AG04450 (cell line): ENCODE measurements at regions not wholly inside any gene's neighbourhood (a gene's known extent, or its start where the extent isn't known, plus 50 kb on each side); places are given as distances from the start of the nearest gene placed in this dataset.

ENCODE experiments used
- CTCF ChIA-PET: fragments of 300-600, 350-600 bp; formaldehyde crosslinking; extraction: SDS; loops from one replicate; lab custom pipeline; 2022; ENCODE audit warnings: antibody characterized with exemption, inconsistent platforms; lab: Charles Lee
- POLR2A ChIA-PET: fragments of 350-600 bp; formaldehyde crosslinking; extraction: SDS; loops from one replicate; lab custom pipeline; 2021; ENCODE audit warnings: antibody characterized with exemption, inconsistent platforms; lab: Yijun Ruan, JAX
- DNase-seq: peaks from one replicate; pipeline ENCODE4 v3.0.0-alpha.2; 2011; ENCODE audit warnings: low read depth, low spot score
- H3K27ac ChIP-seq: one replicate; pipeline ENCODE4 v1.5.1; 2012; ENCODE audit warnings: low read depth, low read length, control low read depth
- H3K27me3 ChIP-seq: one replicate; pipeline ENCODE4 v1.6.0; 2012; ENCODE audit warnings: low read length; ENCODE audit not compliant: control insufficient read depth, insufficient read depth
- H3K4me3 ChIP-seq: 2 replicates; pipeline ENCODE4 v1.5.1; 2011; ENCODE audit warnings: mild to moderate bottlenecking, low read depth, low read length, control low read depth
- H3K9me3 ChIP-seq: 2 replicates; pipeline ENCODE4 v1.5.1; 2012; ENCODE audit warnings: low read length; ENCODE audit not compliant: control insufficient read depth, insufficient read depth
- TF ChIP-seq, protein P1 (sequence below): IDR thresholded peaks from 2 replicates; pipeline ENCODE4 v1.5.1; 2011; ENCODE audit warnings: low read depth, low read length, control low read depth, inconsistent platforms

DNA sequence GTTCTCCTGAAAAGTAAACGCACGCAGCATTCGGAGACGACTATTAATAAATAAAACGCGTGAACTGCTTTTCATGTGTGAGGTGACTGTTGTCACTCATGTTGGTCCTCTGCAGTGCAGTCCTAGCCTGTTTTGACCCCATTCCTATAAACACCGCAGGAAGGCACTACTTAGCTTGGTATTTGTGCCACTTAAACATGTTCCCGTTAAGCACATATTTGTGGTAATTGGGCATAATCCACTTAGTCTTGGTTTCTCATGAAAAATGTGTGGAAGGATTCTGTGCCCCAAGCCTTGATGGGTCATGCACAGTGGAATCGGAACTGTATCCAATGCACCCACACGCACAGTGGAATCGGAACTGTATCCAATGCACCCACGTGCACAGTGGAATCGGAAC is 313.9 kb downstream of the THBS2 start:
- no peak overlapping the region for H3K4me3 ChIP-seq
- no peak overlapping the region for H3K27ac ChIP-seq
- no peaks in the 10 kb centered on the region; the same call in 1 of the 2 replicates for H3K9me3 ChIP-seq
- peaks cover 14% of the 10 kb centered on the region for H3K27me3 ChIP-seq
- no peak for DNase-seq
- TF ChIP-seq, protein P1, sequence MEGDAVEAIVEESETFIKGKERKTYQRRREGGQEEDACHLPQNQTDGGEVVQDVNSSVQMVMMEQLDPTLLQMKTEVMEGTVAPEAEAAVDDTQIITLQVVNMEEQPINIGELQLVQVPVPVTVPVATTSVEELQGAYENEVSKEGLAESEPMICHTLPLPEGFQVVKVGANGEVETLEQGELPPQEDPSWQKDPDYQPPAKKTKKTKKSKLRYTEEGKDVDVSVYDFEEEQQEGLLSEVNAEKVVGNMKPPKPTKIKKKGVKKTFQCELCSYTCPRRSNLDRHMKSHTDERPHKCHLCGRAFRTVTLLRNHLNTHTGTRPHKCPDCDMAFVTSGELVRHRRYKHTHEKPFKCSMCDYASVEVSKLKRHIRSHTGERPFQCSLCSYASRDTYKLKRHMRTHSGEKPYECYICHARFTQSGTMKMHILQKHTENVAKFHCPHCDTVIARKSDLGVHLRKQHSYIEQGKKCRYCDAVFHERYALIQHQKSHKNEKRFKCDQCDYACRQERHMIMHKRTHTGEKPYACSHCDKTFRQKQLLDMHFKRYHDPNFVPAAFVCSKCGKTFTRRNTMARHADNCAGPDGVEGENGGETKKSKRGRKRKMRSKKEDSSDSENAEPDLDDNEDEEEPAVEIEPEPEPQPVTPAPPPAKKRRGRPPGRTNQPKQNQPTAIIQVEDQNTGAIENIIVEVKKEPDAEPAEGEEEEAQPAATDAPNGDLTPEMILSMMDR: no peak
- POLR2A ChIA-PET: no interaction called here
- CTCF ChIA-PET: no interaction called here

DNA sequence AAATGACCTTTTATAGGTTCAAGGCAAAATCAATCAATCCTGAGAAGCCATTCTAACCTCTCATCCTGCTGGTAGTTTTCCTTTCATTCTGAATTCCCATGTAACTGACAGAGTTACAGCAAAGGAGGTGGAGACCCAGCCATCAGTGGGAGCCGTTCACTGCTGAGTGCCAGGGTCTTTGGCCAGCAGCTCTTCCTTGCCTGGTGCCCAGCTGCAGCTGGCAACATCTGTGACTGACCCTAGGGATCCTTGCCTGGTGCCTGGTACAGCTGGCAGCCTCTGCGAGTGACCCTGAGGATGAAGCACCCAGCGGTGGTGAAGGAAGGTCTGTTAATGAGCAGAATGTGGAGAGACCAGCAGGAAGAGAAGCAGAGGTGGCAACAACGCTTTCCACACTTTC is 314.6 kb downstream of the THBS2 start:
- POLR2A ChIA-PET: no interaction called here

DNA sequence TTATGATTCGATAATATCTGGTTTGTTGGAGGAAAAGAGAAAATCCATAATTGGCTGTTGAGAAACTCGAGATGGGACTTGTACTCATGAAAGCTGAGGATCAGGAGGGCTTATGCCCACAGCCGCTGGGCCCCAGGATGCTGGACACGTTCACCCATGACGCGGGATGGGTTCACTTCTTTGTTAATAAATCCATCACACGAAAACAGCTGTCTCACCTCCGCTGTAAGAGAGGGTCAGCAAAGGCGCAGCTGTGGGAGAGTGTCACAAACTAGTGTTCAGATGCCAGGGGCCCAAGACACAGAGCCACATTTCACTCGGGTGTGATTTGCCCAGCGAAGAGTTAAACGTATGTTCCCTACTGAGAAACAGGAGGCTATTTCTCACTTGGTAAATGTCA is 315.1 kb downstream of the THBS2 start:
- ChIA-PET POLR2A (no interaction called here), CTCF (no interaction called here)
- no peak overlapping the region for H3K27ac ChIP-seq

More for the DNA sequence above, 314.6 kb downstream of the THBS2 start:
- no peak for DNase-seq
- Histone ChIP-seq H3K27ac (no peak overlapping the region), H3K9me3 (no peaks in the 10 kb centered on the region; the same call in 1 of the 2 replicates), H3K4me3 (no peak overlapping the region), H3K27me3 (peaks cover 14% of the 10 kb centered on the region)
- TF ChIP-seq, protein P1: no peak
- CTCF ChIA-PET: interaction anchor here (0.5 kb wide), 1 partner anchor 79 kb away, joined by 4 read pairs; no protein-coding TSS in a partner anchor

DNA sequence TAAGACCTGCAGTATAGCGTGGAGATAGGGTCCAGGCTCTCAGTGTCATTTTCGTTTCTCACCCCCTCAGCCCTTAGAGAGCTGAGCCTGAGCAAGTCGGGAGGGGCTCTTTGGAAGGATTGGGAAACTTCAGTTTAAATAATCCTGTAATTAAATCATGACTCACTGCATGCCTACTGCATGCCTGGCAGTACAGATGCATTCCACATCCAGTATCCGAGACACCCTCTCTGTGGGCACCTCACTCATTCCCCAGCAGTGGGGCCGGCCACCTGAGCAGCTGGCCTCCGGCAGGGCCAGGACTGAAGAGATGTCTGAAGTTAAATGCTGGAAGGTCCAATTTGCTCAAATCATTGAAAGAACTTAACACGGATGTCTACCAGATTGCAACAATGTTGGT is 316.6 kb downstream of the THBS2 start:
- CTCF ChIA-PET: interaction anchor here (1.3 kb wide), 1 partner anchor 43 kb away, joined by 5 read pairs; no protein-coding TSS in a partner anchor
- H3K27me3 ChIP-seq: peaks cover 6% of the 10 kb centered on the region
- TF ChIP-seq, protein P1: no peak
- no peak overlapping the region for H3K4me3 ChIP-seq
- DNase-seq: no peak
- POLR2A ChIA-PET: no interaction called here
- peaks cover 10% of the 10 kb centered on the region for H3K9me3 ChIP-seq
- H3K27ac ChIP-seq: no peak overlapping the region

More for the DNA sequence above, 315.1 kb downstream of the THBS2 start:
- Histone ChIP-seq H3K4me3 (no peak overlapping the region), H3K9me3 (no peaks in the 10 kb centered on the region; the same call in 1 of the 2 replicates), H3K27me3 (peaks cover 14% of the 10 kb centered on the region)
- DNase-seq: no peak
- TF ChIP-seq, protein P1: no peak

DNA sequence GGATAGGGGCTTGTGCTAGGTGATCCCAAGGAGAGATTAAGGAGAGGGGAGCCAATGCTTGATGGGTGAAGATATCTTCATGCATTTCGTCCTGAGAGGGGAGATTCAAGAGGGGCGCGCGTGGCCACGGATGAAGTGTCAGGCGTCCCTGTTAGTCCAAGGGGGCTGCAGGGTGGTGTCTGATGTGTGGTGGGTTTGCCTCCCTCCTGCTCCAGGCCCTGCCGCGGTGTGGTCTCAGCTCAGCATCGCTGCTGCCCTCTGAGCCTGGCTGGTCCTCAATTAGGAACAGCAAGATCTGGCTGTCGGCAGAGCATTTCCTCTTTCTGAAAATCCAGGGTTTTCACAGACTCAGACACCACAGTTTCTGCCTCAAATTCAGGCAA is 318.0 kb downstream of the THBS2 start:
- POLR2A ChIA-PET: no interaction called here
- CTCF ChIA-PET: no interaction called here
- TF ChIP-seq, protein P1: no peak
- no peak for DNase-seq
- Histone ChIP-seq H3K4me3 (no peak overlapping the region), H3K9me3 (peaks cover 19% of the 10 kb centered on the region), H3K27ac (no peak overlapping the region), H3K27me3 (peaks cover 4% of the 10 kb centered on the region)
